ENCODE measurements at regions not wholly inside any gene's neighbourhood (a gene's known extent, or its start where the extent isn't known, plus 50 kb on each side); places are given as distances from the start of the nearest gene placed in this dataset.

DNA sequence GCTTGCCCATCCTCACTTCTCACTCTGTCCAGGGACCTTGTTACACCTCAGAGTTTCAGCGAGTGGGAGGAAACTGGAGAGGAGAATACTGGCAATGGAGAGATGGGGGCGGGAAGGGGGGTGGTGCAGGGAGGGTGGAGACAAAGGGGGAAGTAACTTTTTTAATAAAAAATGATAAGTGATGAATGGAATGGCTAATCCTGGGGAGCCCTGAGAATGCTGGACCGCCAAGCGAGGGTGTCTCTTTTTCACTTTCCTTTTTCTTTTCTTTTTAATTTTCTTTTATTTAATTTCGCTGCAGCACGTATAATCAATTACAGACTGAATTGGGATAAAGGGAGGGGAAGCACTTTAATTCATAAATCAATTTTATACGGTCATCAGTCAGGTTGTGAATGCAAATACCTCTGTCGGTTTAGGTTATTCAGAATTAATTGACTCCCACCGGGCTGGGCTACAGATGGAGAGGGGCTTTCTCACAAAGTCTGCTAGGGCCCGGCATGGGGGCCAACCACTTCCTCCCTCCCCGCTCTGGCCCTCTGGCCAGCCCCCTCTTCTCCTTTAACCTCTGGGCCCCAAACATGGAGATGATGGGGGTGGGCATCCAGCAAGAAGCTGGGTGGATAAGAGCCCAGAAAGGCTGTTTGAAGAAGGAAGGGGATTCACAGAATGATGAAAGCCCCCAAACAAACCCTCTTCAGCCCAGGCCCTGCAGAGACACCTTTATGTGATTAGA lies 106.8 kb upstream of the BOC start:
- no peak for TF ChIP-seq CTCF (IDR thresholded peaks at IDR 0.05; ENCODE audit: borderline replicate concordance)
- DNase-seq: no peak
- no peak overlapping the region for H3K27ac ChIP-seq (replicated peaks)
- no peaks in the 10 kb centered on the region for H3K27me3 ChIP-seq (ENCODE audit: low read depth)
- peaks cover 5% of the 10 kb centered on the region for H3K9me3 ChIP-seq (replicated peaks)
- H3K36me3 ChIP-seq: no peaks in the 10 kb centered on the region
- H3K4me1 ChIP-seq: no peaks in the 10 kb centered on the region
- intact Hi-C loops (cut with micrococcal nuclease): no loop called here
- H3K4me3 ChIP-seq: no peak overlapping the region

GRCh38 chr3:113105093-113105449 lies 106.3 kb upstream of the BOC start:
- H3K36me3 ChIP-seq: no peaks in the 10 kb centered on the region
- H3K4me1 ChIP-seq: no peaks in the 10 kb centered on the region
- no peak overlapping the region for H3K27ac ChIP-seq (replicated peaks)
- H3K4me3 ChIP-seq: no peak overlapping the region
- intact Hi-C loops (cut with micrococcal nuclease): no loop called here
- TF ChIP-seq CTCF (IDR thresholded peaks at IDR 0.05; ENCODE audit: borderline replicate concordance): no peak
- DNase-seq: no peak
- H3K27me3 ChIP-seq (ENCODE audit: low read depth): no peaks in the 10 kb centered on the region
- no peaks in the 10 kb centered on the region for H3K9me3 ChIP-seq (replicated peaks)

DNA sequence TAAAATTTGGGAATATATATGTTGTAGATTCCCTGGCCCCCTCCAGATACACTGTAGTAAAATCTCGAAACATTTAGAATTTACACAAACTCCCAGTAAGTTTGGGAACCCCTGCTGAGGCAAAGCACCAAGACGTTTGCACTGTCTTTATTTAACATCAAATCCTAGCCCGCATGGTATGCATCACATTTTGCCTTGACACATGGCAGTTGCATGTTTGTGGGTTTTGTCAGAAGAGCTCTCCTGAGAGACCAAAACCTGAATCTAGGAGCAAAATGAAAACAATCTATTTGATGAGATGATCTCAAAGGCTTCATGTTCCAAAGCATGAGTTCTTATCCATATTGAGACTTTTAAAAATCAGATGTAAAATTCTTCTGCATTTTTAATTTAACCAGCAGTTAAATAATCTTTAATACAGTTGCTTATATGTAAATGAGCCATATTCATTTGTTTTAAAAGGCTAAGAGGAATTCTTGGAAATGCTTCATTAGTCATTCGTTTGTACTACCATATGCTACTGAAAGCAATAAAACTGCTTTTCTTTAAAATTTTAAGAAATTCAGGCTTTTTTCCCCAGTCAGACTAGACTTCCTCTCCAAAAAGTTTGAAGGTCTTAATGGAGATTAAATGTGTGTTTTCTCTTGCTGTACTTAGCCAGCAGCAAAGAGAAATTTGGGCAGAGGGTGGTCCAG lies 105.2 kb upstream of the BOC start:
- Histone ChIP-seq H3K9me3 (replicated peaks) (no peaks in the 10 kb centered on the region), H3K27me3 (ENCODE audit: low read depth) (no peaks in the 10 kb centered on the region), H3K4me3 (no peak overlapping the region), H3K27ac (replicated peaks) (no peak overlapping the region), H3K4me1 (no peaks in the 10 kb centered on the region), H3K36me3 (no peaks in the 10 kb centered on the region)
- TF ChIP-seq CTCF (IDR thresholded peaks at IDR 0.05; ENCODE audit: borderline replicate concordance): no peak
- DNase-seq: no peak
- intact Hi-C loops (cut with micrococcal nuclease): no loop called here

DNA sequence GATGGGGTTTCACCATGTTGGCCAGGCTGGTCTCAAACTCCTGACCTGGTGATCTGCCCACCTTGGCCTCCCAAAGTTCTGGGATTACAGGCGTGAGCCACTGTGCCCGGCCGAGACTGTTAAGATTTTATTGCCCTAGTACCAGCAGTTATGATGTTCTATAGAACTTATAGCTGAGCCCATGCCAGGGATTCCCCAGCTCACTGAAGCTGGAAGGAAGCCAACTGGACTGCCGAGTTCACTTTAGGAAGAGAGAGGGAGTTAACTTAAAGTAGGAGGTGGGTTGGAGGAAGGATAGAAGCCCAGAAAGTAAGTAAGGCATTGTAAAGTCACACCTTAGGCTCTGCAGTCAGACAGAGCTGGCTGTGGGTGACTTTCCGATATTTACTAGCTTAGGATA lies 101.1 kb upstream of the BOC start:
- H3K9me3 ChIP-seq (replicated peaks): no peaks in the 10 kb centered on the region
- H3K27me3 ChIP-seq (ENCODE audit: low read depth): no peaks in the 10 kb centered on the region
- no peak for DNase-seq
- no peak overlapping the region for H3K4me3 ChIP-seq
- intact Hi-C loops (cut with micrococcal nuclease): no loop called here
- H3K36me3 ChIP-seq: no peaks in the 10 kb centered on the region
- no peaks in the 10 kb centered on the region for H3K4me1 ChIP-seq
- no peak overlapping the region for H3K27ac ChIP-seq (replicated peaks)
- TF ChIP-seq CTCF (IDR thresholded peaks at IDR 0.05; ENCODE audit: borderline replicate concordance): no peak

DNA sequence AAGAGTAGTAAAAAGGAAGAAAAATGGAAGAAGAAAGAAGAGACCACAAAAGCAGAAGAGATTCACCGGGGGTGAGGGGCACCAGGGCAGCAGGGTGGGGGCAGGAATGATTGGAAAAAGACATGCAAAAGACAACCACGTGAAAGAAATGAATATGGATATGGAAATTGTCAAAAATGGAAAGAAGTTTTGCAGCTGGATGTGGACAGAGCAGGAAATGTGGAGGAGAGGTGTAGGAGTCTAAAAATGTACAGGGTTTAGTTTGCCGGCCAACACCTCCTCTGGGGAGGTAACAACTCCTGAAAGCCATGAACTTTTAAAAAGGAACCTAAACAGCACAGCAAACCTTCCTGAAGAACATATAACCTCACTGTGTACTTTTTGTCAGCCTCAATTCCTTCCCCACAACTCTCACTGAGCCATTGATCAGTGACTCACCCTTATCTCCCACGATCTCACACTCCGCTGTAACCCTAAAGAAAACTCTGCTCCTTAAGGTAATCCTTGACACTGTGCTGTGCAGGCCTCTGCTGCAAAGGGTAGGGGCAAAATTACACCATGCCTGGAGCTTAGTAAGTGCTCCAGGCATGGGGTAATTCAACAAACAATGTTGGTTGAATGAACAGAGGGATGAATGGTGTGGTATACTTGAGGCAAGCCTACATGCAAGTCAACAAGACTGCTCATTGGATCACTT lies 100.2 kb upstream of the BOC start:
- Histone ChIP-seq H3K27me3 (ENCODE audit: low read depth) (no peaks in the 10 kb centered on the region), H3K36me3 (no peaks in the 10 kb centered on the region), H3K9me3 (replicated peaks) (no peaks in the 10 kb centered on the region), H3K4me3 (no peak overlapping the region), H3K4me1 (no peaks in the 10 kb centered on the region), H3K27ac (replicated peaks) (no peak overlapping the region)
- intact Hi-C loops (cut with micrococcal nuclease): no loop called here
- no peak for TF ChIP-seq CTCF (IDR thresholded peaks at IDR 0.05; ENCODE audit: borderline replicate concordance)
- DNase-seq: no peak

All from left ventricle myocardium inferior (tissue), 1 donor.